Bronchial epithelial cell (primary cell): ENCODE measurements at regions not wholly inside any gene's neighbourhood (a gene's known extent, or its start where the extent isn't known, plus 50 kb on each side); places are given as distances from the start of the nearest gene placed in this dataset.
"Not testable (repeated sequence)": the region's sequence is repeated elsewhere in the genome, so short reads cannot be mapped to it uniquely, and the experiment has no call there.

Experiments used
- DNase-seq: peaks from one replicate; pipeline ENCODE4 v3.0.0-alpha.2; 2010; ENCODE audit warnings: low read depth
- FAIRE-seq: peaks from 2 replicates; lab custom pipeline; 2011; peaks lifted over from hg19 to GRCh38; lab: Jason Lieb, UNC
- H3K27me3 ChIP-seq: 2 replicates; pipeline ENCODE4 v1.5.1; 2011; ENCODE audit warnings: low read length; ENCODE audit not compliant: control insufficient read depth, insufficient read depth
- H3K36me3 ChIP-seq: 2 replicates; pipeline ENCODE4 v1.5.1; 2011; ENCODE audit warnings: low read length; ENCODE audit not compliant: control insufficient read depth, insufficient read depth
- H3K4me3 ChIP-seq: 2 replicates; pipeline ENCODE4 v1.5.1; 2011; ENCODE audit warnings: mild to moderate bottlenecking, low read depth, low read length, control low read depth
- TF ChIP-seq, protein P1 (sequence below): IDR thresholded peaks from 2 replicates; pipeline ENCODE4 v1.5.1; 2011; ENCODE audit warnings: mild to moderate bottlenecking, moderate library complexity, low read length, control low read depth, inconsistent platforms; ENCODE audit not compliant: insufficient read depth, severe bottlenecking

DNA sequence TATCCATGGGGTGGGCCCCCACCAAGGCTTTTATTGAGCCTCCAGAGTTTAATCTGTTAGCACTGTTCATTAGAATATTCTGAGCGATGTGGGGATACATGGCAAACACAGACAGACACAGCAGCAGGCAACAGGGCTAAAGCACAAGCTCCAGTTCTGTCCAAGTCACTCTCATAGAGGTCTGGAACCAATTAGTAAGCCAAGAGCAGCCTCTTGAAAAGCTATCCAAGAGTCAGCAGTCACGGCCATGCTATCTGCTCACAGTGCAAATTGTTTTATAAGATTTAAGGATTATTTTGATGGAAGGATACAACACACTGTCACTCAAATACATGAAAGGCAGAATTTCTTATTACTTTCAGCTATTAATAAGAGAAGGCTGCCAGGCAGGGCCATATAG is 86.4 kb upstream of the DGKB start:
- H3K36me3 ChIP-seq, result no peaks in the 10 kb centered on the region
- DNase-seq, result no peak

DNA sequence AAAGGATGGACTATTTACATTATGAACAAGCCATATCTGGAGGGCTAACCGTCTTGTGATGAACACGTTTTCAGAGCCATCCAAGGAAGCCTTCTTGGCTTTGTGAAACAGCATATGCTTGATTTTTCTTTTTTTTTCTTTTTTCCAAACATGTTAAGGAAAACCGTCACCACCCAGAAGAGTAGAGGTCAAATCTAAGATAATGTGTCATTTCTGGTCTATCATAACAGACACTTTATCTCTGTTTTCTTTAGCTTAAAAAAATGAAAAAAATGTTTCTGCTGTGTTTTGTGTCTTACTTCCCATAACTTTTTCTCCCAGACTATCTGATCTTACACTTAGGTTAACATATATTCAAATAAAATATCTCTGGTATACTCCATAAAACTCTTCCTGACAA is 76.1 kb upstream of the DGKB start:
- TF ChIP-seq, protein P1, sequence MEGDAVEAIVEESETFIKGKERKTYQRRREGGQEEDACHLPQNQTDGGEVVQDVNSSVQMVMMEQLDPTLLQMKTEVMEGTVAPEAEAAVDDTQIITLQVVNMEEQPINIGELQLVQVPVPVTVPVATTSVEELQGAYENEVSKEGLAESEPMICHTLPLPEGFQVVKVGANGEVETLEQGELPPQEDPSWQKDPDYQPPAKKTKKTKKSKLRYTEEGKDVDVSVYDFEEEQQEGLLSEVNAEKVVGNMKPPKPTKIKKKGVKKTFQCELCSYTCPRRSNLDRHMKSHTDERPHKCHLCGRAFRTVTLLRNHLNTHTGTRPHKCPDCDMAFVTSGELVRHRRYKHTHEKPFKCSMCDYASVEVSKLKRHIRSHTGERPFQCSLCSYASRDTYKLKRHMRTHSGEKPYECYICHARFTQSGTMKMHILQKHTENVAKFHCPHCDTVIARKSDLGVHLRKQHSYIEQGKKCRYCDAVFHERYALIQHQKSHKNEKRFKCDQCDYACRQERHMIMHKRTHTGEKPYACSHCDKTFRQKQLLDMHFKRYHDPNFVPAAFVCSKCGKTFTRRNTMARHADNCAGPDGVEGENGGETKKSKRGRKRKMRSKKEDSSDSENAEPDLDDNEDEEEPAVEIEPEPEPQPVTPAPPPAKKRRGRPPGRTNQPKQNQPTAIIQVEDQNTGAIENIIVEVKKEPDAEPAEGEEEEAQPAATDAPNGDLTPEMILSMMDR, result no peak
- Histone ChIP-seq H3K27me3 (no peaks in the 10 kb centered on the region), H3K36me3 (no peaks in the 10 kb centered on the region), H3K4me3 (no peak overlapping the region)
- FAIRE-seq, result no peak
- DNase-seq, result no peak

More for the DNA sequence above, 86.4 kb upstream of the DGKB start:
- Histone ChIP-seq H3K4me3 (no peak overlapping the region), H3K27me3 (no peaks in the 10 kb centered on the region)
- no peak for FAIRE-seq
- TF ChIP-seq, protein P1, result no peak

DNA sequence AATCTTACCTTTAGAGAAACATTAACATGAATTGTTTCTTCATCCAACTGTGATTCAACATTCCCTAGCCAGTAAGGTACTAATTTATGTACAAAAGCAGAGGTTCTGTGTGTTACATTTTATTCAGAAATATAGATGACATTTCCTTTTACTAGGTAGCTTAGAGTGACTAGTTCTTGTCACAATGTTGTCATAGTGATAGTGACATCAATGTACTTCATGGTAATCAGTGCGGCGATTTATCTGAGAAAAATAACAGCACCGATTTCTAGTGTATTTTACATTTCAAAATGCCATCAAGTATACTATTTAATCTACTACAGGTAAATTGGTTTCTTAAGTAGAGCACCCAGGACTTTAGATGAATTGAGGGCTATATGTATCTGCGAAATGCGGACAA is 72.1 kb upstream of the DGKB start:
- Histone ChIP-seq H3K36me3 (no peaks in the 10 kb centered on the region), H3K27me3 (no peaks in the 10 kb centered on the region), H3K4me3 (no peak overlapping the region)
- DNase-seq (no peak), FAIRE-seq (no peak)
- TF ChIP-seq, protein P1, result no peak

DNA sequence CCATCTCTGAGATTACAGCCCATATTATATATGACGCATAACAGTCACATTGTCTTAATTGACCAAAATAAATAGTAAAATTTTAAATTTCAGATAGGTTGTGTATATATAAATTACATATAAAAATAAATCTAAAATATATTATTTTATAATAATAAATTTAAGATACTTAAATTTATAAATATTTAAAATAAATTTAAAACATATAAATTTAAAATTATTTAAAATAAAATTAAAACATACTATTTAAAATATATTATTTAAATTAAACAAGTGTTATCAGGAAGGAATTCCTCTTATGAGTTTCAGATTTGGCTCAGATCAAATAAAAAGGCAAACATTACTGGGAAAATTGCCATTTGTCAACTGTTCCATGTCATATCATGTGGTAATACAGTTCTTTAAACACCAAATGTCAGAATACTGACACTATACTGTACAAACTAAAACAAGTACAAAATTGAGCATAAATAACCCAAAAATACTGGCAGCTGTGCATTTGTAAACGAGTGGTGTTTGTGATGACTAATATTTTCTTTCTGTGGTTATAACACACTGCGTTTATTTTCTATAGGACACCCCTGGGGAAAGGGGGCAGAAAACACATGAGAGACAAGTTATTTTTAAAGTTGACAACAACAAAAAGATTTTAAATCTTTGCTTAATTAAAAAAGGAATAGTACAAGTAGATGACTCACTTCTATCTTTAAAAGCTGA is 71.3 kb upstream of the DGKB start:
- FAIRE-seq, result no peak

DNA sequence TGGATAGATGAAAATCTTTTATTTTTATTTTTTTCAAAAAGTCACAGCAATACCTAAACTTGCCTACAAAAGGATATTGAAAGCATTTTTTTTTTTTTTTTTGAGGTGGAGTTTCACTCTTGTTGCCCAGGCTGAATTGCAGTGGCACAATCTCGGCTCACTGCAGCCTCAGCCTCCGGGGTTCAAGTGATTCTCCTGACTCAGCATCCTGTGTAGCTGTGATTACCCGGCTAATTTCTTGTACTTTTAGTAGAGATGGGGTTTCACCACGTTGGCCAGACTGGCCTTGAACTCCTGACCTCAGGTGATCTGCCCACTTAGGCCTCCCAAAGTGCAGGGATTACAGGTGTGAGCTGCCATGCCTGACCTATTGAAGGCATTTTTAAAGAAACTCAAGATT is 69.1 kb upstream of the DGKB start:
- not testable (repeated sequence) for DNase-seq, H3K27me3 ChIP-seq, H3K36me3 ChIP-seq, FAIRE-seq, H3K4me3 ChIP-seq

More for the DNA sequence above, 71.3 kb upstream of the DGKB start:
- TF ChIP-seq, protein P1, result no peak
- DNase-seq, result no peak
- H3K4me3 ChIP-seq, result no peak overlapping the region
- no peaks in the 10 kb centered on the region for H3K27me3 ChIP-seq
- no peaks in the 10 kb centered on the region for H3K36me3 ChIP-seq

DNA sequence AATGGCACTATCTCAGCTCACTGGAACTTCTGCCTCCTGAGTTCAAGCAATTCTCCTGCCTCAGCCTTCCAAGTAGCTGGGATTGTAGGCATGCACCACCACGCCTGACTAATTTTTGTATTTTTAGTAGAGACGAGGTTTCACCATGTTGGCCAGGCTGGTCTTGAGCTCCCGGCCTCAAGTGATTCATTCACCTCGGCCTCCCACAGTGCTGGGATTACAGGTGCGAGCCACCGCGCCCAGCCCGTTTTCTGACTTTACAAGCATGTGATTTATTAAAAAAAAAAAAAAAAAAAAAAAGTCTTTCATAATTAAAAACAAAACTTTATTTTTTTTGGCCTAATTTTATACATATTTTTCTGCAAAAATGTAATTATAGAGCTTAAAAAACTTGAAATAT is 64.8 kb upstream of the DGKB start:
- DNase-seq, H3K27me3 ChIP-seq, H3K36me3 ChIP-seq, FAIRE-seq, H3K4me3 ChIP-seq: not testable (repeated sequence)

DNA sequence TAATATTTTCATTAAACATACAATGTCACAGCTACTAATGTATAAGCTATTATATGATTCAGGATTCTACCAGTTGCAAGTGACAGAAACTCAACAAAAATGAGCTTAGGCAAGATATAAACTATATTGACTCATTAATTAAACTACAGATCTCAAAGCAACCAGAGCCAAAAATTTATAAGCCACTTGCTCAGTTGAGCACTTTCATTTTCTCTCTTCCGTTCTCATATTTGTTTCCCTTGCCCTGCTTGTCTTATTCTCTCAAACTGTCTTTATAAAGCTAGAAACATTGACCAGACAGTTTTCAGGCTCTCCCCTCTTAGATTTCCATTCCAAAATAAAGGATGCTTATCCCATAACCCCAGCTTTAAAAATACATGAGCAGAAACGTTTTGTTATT is 60.2 kb upstream of the DGKB start:
- FAIRE-seq, result no peak
- no peak for DNase-seq
- TF ChIP-seq, protein P1, result no peak
- Histone ChIP-seq H3K36me3 (no peaks in the 10 kb centered on the region), H3K4me3 (no peak overlapping the region), H3K27me3 (no peaks in the 10 kb centered on the region)
